ENCODE measurements at regions not wholly inside any gene's neighbourhood (a gene's known extent, or its start where the extent isn't known, plus 50 kb on each side); places are given as distances from the start of the nearest gene placed in this dataset.

- H2BK5ac ChIP-seq (ENCODE audit: low read depth, low read length) = no peak overlapping the region
- H3K23ac ChIP-seq (ENCODE audit: insufficient read length) = no peak overlapping the region
- H4K20me1 ChIP-seq (replicated peaks in 1 of 2; ENCODE audit: control insufficient read depth in 1 of 2, insufficient read depth in 2 of 2, low read length in 2 of 2) = no peaks in the 10 kb centered on the region
- no peaks in the 10 kb centered on the region for H3K79me2 ChIP-seq (ENCODE audit: control insufficient read depth in 1 of 2, insufficient read depth in 2 of 2, low read length in 2 of 2)
- H4K8ac ChIP-seq (ENCODE audit: extremely low read depth, insufficient read depth, low read length) = no peak overlapping the region
- no peak overlapping the region for H4K5ac ChIP-seq (ENCODE audit: insufficient read length, low read depth, low read length)
- H3K4me2 ChIP-seq (ENCODE audit: insufficient read depth in 1 of 2, low read depth in 2 of 2, low read length in 2 of 2) = no peak overlapping the region
- no peak overlapping the region for H3K4ac ChIP-seq (replicated peaks; ENCODE audit: insufficient read length, low read depth, low read length)
- no peak overlapping the region for H2BK20ac ChIP-seq (ENCODE audit: low read length)
- DNase-seq (ENCODE audit: low read depth in 1 of 2, low spot score in 2 of 2) (no peak), FAIRE-seq (no peak)
- no peak overlapping the region for H3K4me3 ChIP-seq (ENCODE audit: extremely low read depth in 1 of 4, insufficient read depth in 2 of 4, low read depth in 3 of 4, low read length in 4 of 4)
- H3K23me2 ChIP-seq (ENCODE audit: low read depth, low read length) = no peaks in the 10 kb centered on the region
- H3K9ac ChIP-seq (replicated peaks in 1 of 4; ENCODE audit: extremely low read depth in 1 of 4, low read depth in 3 of 4, low read length in 3 of 4) = no peak overlapping the region
- no peaks in the 10 kb centered on the region for H3K4me1 ChIP-seq (replicated peaks in 1 of 4; ENCODE audit: control insufficient read depth in 3 of 4, insufficient read depth in 4 of 4, low read length in 3 of 4)
- H3K27me3 ChIP-seq (replicated peaks in 1 of 4; ENCODE audit: control insufficient read depth in 3 of 4, extremely low read depth in 1 of 4, insufficient read depth in 3 of 4, low read length in 3 of 4) = no peaks in the 10 kb centered on the region
- H4K91ac ChIP-seq (replicated peaks; ENCODE audit: insufficient read length, low read length) = no peak overlapping the region
- H2BK120ac ChIP-seq (replicated peaks; ENCODE audit: low read depth, low read length) = no peak overlapping the region
- H3K79me1 ChIP-seq (ENCODE audit: low read depth, low read length) = no peaks in the 10 kb centered on the region
- H3K27ac ChIP-seq (ENCODE audit: low read depth, low read length) = no peak overlapping the region
- H3K9me3 ChIP-seq (ENCODE audit: insufficient read depth in 2 of 2, low read depth in 1 of 2, low read length in 1 of 2) = no peaks in the 10 kb centered on the region
- no peak overlapping the region for H2AFZ ChIP-seq (ENCODE audit: low read length)
- TF ChIP-seq SRF (IDR thresholded peaks at IDR 0.05; ENCODE audit: low read depth, low read length) = no peak
- no peak for TF ChIP-seq KDM1A (IDR thresholded peaks at IDR 0.05; ENCODE audit: borderline replicate concordance, low read length)
- no peak for TF ChIP-seq JUN (IDR thresholded peaks at IDR 0.05; ENCODE audit: low read depth, low read length)
- no peak overlapping the region for H2BK12ac ChIP-seq (ENCODE audit: low read depth, low read length)
- ChIA-PET CTCF (ENCODE audit: partially characterized antibody) (interaction anchor here (1.5 kb wide), 1 partner anchor 19 kb away, joined by 3 read pairs; no protein-coding TSS in a partner anchor), POLR2A (ENCODE audit: partially characterized antibody) (interaction anchor here (0.6 kb wide), 1 partner anchor 1705 kb away, joined by 3 read pairs; no protein-coding TSS in a partner anchor)
- H2BK15ac ChIP-seq (ENCODE audit: low read length) = no peak overlapping the region
- H2AK5ac ChIP-seq (ENCODE audit: low read depth, low read length) = no peak overlapping the region
- H3K36me3 ChIP-seq (ENCODE audit: control insufficient read depth in 2 of 4, insufficient read depth in 4 of 4, low read length in 3 of 4) = no peaks in the 10 kb centered on the region
- no peak overlapping the region for H3K56ac ChIP-seq (replicated peaks; ENCODE audit: insufficient read length, low read depth, low read length)
- H3K14ac ChIP-seq (ENCODE audit: insufficient read length) = no peak overlapping the region
- no peak overlapping the region for H3K18ac ChIP-seq (ENCODE audit: extremely low read depth, low read length)
Measured at GRCh38 chr20:12375967-12376366, 458.3 kb downstream of the BTBD3 start.

All from H1 (cell line).